SKM-1 (cell line): ENCODE measurements at regions not wholly inside any gene's neighbourhood (a gene's known extent, or its start where the extent isn't known, plus 50 kb on each side); places are given as distances from the start of the nearest gene placed in this dataset.
"Not testable (repeated sequence)": the region's sequence is repeated elsewhere in the genome, so short reads cannot be mapped to it uniquely, and the experiment has no call there.

Experiments
- DNase-seq: peaks from one replicate; lab custom pipeline; 2025; ENCODE audit not compliant: unreplicated experiment; lab: John Stamatoyannopoulos, UW

- DNase-seq, result not testable (repeated sequence)
These were observed 421.5 kb downstream of the PCDH19 start for GRCh38 chrX:99988532-99988931.

- no peak for DNase-seq
These were observed 436.4 kb downstream of the PCDH19 start for GRCh38 chrX:99973572-99974226.

GRCh38 chrX:99939883-99940232, 470.2 kb downstream of the PCDH19 start:
- DNase-seq, result no peak

GRCh38 chrX:99939206-99939882, 470.7 kb downstream of the PCDH19 start:
- DNase-seq, result not testable (repeated sequence)

- DNase-seq, result no peak
These were observed 471.6 kb downstream of the PCDH19 start for GRCh38 chrX:99938464-99938863.

GRCh38 chrX:99933865-99934264, 476.2 kb downstream of the PCDH19 start:
- no peak for DNase-seq

- no peak for DNase-seq
These were observed 495.4 kb downstream of the PCDH19 start for GRCh38 chrX:99914635-99915034.

GRCh38 chrX:99913611-99914010, 496.5 kb downstream of the PCDH19 start:
- DNase-seq, result no peak

GRCh38 chrX:99909946-99910345, 500.1 kb downstream of the PCDH19 start:
- no peak for DNase-seq

GRCh38 chrX:99901091-99901490, 509.0 kb downstream of the PCDH19 start:
- no peak for DNase-seq

- no peak for DNase-seq
These were observed 522.2 kb downstream of the PCDH19 start for GRCh38 chrX:99887918-99888317.

GRCh38 chrX:99857455-99857854, 552.6 kb downstream of the PCDH19 start:
- DNase-seq, result no peak

- no peak for DNase-seq
These were observed 576.3 kb downstream of the PCDH19 start for GRCh38 chrX:99833821-99834220.

- no peak for DNase-seq
These were observed 589.9 kb downstream of the PCDH19 start for GRCh38 chrX:99820197-99820596.

GRCh38 chrX:99800016-99800415, 610.1 kb downstream of the PCDH19 start:
- DNase-seq, result no peak

GRCh38 chrX:99798936-99799335, 611.1 kb downstream of the PCDH19 start:
- DNase-seq, result no peak

GRCh38 chrX:99795495-99795894, 614.6 kb downstream of the PCDH19 start:
- no peak for DNase-seq

GRCh38 chrX:99782516-99783040, 627.5 kb downstream of the PCDH19 start:
- no peak for DNase-seq

- no peak for DNase-seq
These were observed 632.2 kb downstream of the PCDH19 start for GRCh38 chrX:99777912-99778311.

- DNase-seq, result no peak
These were observed 648.3 kb downstream of the PCDH19 start for GRCh38 chrX:99761731-99762130.

GRCh38 chrX:99752776-99753175, 657.3 kb downstream of the PCDH19 start:
- no peak for DNase-seq

- DNase-seq, result no peak
These were observed 659.4 kb downstream of the PCDH19 start for GRCh38 chrX:99750721-99751120.

- DNase-seq, result no peak
These were observed 688.0 kb downstream of the PCDH19 start for GRCh38 chrX:99722094-99722493.
